ENCODE measurements at regions not wholly inside any gene's neighbourhood (a gene's known extent, or its start where the extent isn't known, plus 50 kb on each side); places are given as distances from the start of the nearest gene placed in this dataset.

DNA sequence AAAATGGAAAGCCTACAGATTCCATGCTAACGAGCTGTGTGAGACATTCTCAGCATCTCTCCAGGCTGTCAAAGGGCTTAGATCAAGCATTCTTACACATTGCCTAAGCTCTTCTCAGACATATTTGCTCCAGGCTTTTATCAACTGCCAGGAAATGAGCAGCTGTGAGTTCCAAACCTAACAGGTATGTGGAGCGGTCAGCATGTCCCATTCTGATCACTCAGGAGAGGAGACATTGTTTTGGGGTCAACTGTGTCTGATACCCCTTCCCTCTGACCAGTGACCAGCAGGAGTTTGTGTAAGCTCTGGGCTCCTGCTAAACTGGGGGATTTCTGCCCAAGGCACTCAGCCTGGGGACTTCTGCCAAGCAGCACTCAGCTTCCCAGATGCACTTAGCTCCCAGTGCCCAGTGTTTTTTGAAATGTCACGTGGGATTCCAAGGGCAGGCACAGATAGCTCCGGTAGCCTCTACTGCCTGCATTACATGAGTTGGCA lies 229.1 kb downstream of the SEC61B start:
- in situ Hi-C loops (cut with HindIII; ENCODE audit: low pct_ligation_motif_present, low sequenced_read_pairs): no loop called here
- no peak overlapping the region for H3K27ac ChIP-seq
- H3K36me3 ChIP-seq (replicated peaks): no peaks in the 10 kb centered on the region
- H3K27me3 ChIP-seq (replicated peaks): no peaks in the 10 kb centered on the region
- H3K4me3 ChIP-seq (ENCODE audit: low read depth, low read length): no peak overlapping the region
- DNase-seq: no peak
- TF ChIP-seq, protein P1, sequence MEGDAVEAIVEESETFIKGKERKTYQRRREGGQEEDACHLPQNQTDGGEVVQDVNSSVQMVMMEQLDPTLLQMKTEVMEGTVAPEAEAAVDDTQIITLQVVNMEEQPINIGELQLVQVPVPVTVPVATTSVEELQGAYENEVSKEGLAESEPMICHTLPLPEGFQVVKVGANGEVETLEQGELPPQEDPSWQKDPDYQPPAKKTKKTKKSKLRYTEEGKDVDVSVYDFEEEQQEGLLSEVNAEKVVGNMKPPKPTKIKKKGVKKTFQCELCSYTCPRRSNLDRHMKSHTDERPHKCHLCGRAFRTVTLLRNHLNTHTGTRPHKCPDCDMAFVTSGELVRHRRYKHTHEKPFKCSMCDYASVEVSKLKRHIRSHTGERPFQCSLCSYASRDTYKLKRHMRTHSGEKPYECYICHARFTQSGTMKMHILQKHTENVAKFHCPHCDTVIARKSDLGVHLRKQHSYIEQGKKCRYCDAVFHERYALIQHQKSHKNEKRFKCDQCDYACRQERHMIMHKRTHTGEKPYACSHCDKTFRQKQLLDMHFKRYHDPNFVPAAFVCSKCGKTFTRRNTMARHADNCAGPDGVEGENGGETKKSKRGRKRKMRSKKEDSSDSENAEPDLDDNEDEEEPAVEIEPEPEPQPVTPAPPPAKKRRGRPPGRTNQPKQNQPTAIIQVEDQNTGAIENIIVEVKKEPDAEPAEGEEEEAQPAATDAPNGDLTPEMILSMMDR (IDR thresholded peaks at IDR 0.05; ENCODE audit: low read depth, low read length, missing control alignments): no peak

DNA sequence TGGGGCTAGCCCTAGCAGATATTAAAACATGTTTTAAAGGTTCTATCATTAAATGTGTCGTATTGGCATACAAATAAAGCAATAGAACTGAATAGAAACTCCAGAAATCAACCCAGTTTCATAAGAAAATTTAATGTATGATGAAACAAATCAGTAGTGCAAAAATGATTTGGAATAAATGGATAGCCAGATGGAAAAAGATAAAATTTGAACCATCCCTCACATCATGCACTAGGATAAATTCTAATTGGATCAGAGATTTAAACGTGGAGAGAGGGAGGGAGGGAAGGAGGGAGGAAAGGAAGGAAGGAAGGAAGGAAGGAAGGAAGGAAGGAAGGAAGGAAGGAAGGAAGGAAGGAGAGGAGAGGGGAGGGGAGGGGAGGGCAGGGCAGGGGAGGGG lies 235.3 kb downstream of the SEC61B start:
- TF ChIP-seq, protein P1 (IDR thresholded peaks at IDR 0.05; ENCODE audit: low read depth, low read length, missing control alignments): no peak
- H3K27ac ChIP-seq: no peak overlapping the region
- H3K4me3 ChIP-seq (ENCODE audit: low read depth, low read length): no peak overlapping the region
- no peaks in the 10 kb centered on the region for H3K27me3 ChIP-seq (replicated peaks)
- in situ Hi-C loops (cut with HindIII; ENCODE audit: low pct_ligation_motif_present, low sequenced_read_pairs): no loop called here
- H3K36me3 ChIP-seq (replicated peaks): no peaks in the 10 kb centered on the region
- DNase-seq: no peak

DNA sequence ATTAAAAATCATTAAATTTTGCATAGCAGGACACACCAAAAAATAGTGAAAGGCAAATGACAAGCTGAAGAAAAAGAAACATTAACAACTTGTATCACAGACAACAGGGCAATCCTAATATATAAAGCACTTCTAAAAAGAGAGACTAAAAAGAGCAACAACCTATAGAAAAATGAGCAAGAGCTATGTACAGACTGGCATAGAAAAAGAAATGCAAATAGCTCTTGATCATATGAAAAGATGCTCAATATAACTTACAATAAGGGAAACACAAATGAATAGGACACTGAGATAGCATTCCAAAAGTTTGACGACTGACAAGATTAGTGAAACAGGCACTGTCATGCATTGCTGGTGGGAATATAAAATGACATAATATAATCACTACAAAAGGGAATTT lies 235.9 kb downstream of the SEC61B start:
- H3K27me3 ChIP-seq (replicated peaks): no peaks in the 10 kb centered on the region
- no peaks in the 10 kb centered on the region for H3K36me3 ChIP-seq (replicated peaks)
- in situ Hi-C loops (cut with HindIII; ENCODE audit: low pct_ligation_motif_present, low sequenced_read_pairs): no loop called here
- H3K4me3 ChIP-seq (ENCODE audit: low read depth, low read length): no peak overlapping the region
- TF ChIP-seq, protein P1 (IDR thresholded peaks at IDR 0.05; ENCODE audit: low read depth, low read length, missing control alignments): no peak
- H3K27ac ChIP-seq: no peak overlapping the region
- DNase-seq: no peak

DNA sequence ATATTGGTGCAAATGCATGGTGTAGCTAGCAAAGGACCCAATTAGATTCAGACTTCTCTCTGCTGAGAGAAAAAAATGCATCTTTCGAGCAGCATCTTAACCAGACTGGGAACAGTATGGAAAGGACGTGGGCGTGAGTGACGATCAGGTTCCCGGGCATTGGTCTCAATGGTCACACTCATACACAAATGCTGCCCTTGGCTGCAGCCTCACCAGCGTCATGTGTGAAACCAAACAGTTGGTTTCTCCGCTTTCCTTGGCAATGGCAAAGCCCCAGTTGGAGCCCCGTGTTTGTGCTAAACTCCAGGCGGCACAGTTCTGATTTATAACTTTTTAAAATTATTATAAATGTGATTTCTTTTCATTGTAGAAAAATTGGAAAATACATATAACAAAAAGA lies 237.8 kb downstream of the SEC61B start:
- Histone ChIP-seq H3K36me3 (replicated peaks) (no peaks in the 10 kb centered on the region), H3K27ac (no peak overlapping the region), H3K4me3 (ENCODE audit: low read depth, low read length) (no peak overlapping the region), H3K27me3 (replicated peaks) (no peaks in the 10 kb centered on the region)
- TF ChIP-seq, protein P1 (IDR thresholded peaks at IDR 0.05; ENCODE audit: low read depth, low read length, missing control alignments): no peak
- in situ Hi-C loops (cut with HindIII; ENCODE audit: low pct_ligation_motif_present, low sequenced_read_pairs): no loop called here
- DNase-seq: no peak

- H3K4me3 ChIP-seq (ENCODE audit: low read depth, low read length): no peak overlapping the region
Observed at GRCh38 chr9:99463131-99463530, 241.0 kb downstream of the SEC61B start.

DNA sequence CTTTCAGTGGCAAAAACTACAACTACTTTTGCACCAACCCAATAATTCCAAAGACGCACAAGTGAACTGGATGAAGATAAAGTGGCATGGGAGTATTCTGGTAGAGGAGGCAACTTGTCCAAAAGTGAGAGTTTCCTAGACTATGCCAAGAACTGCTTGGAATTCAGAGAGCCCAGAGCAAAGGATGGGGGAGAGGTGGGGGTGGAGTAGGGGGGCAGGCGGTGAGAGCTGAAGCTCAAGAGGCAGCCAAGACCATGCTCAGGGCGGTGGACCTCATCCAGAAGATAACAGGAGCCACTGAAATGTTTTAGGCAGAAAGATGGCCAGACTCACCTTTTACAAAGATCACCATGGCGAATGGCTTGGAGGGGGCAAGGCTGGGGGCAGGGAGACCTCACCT lies 242.5 kb downstream of the SEC61B start:
- TF ChIP-seq, protein P1 (IDR thresholded peaks at IDR 0.05; ENCODE audit: low read depth, low read length, missing control alignments): no peak
- DNase-seq: no peak
- H3K27me3 ChIP-seq (replicated peaks): no peaks in the 10 kb centered on the region
- no peaks in the 10 kb centered on the region for H3K36me3 ChIP-seq (replicated peaks)
- no peak overlapping the region for H3K4me3 ChIP-seq (ENCODE audit: low read depth, low read length)
- in situ Hi-C loops (cut with HindIII; ENCODE audit: low pct_ligation_motif_present, low sequenced_read_pairs): no loop called here
- no peak overlapping the region for H3K27ac ChIP-seq

More at GRCh38 chr9:99463131-99463530, 241.0 kb downstream of the SEC61B start:
- Histone ChIP-seq H3K27ac (no peak overlapping the region), H3K36me3 (replicated peaks) (no peaks in the 10 kb centered on the region), H3K27me3 (replicated peaks) (no peaks in the 10 kb centered on the region)
- in situ Hi-C loops (cut with HindIII; ENCODE audit: low pct_ligation_motif_present, low sequenced_read_pairs): no loop called here
- TF ChIP-seq, protein P1 (IDR thresholded peaks at IDR 0.05; ENCODE audit: low read depth, low read length, missing control alignments): no peak
- DNase-seq: no peak

All from brain microvascular endothelial cell (primary cell).